ENCODE measurements at regions not wholly inside any gene's neighbourhood (a gene's known extent, or its start where the extent isn't known, plus 50 kb on each side); places are given as distances from the start of the nearest gene placed in this dataset.

DNA sequence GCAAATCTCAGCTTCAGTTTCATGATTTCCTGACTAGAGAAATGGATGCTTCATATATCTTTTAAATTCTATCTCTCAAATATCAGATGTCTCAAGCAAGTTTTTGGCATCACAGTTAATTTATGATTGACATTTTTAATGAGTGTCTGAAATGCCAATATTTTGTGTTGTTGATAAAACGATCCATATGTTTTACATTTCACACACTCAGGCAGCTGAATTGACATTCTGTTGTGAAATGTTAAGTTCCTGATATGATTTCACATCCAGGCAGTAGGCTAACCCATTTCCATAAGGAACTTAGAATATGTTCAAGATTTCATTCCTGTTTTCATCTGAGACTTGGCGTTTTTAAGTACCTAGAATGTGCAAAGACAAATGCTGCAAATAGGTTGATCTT is 650.6 kb downstream of the PCDH18 start:
- TF ChIP-seq CTCF (IDR thresholded peaks at IDR 0.05) (no peak), EZH2 (IDR thresholded peaks at IDR 0.05) (no peak), EZH2phosphoT487 (IDR thresholded peaks at IDR 0.05) (no peak)
